ENCODE measurements at regions not wholly inside any gene's neighbourhood (a gene's known extent, or its start where the extent isn't known, plus 50 kb on each side); places are given as distances from the start of the nearest gene placed in this dataset.

- DNase-seq, result peak; percentile 93
Measured at GRCh38 chr13:48892053-48892687, 83.5 kb upstream of the FNDC3A start.

DNA sequence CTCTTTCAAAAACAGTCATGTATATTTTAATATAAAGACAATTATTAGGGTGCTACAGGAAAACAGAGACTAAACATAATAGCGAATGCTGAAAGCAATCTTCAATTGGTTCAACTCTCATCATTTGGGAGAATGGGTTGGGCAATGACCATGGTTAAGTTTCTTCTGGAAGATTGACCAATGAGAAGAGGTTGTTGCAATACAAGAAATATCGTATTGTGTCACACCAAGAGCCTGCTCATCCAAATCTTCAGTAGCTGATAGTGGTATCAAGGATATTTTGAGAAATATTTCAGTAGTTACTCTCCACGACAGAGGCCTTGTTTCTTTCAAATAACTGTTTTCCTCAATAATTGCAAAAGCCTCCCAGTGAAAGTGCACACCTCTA, 83.0 kb upstream of the FNDC3A start:
- no peak for DNase-seq

- DNase-seq, result peak; percentile 45
Measured at GRCh38 chr13:48896312-48896711, 79.4 kb upstream of the FNDC3A start.

GRCh38 chr13:48901781-48902180, 73.9 kb upstream of the FNDC3A start:
- DNase-seq, result no peak

GRCh38 chr13:48902368-48902767, 73.3 kb upstream of the FNDC3A start:
- DNase-seq, result no peak

DNA sequence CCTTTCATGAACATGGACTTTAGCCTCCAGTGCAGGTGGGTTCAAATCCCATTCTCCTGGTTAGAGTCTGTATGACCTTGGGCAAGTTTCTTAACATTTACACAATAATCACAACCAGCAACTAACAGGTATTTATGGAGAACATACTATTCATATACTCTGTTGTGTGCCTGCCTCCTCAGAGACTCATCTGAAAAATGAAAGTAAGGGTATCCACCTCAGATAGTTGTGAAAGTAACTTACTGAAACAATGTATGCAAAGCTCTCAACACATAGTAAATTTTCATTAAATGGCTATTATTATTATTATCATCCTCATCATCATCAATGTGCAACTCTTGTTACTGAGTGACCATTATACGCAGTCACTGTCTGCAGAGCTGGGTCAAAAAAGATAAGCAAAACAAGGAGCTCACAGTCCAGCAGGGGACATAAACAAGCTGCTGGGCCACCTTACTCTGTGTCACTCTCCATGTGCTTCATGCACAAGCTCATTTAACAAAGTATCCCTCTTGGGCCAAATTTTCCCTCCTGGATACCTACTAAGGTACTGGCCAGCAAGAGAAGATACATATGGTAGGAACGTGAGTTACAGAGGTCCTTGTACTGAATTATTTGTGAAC, 70.9 kb upstream of the FNDC3A start:
- no peak for DNase-seq

DNA sequence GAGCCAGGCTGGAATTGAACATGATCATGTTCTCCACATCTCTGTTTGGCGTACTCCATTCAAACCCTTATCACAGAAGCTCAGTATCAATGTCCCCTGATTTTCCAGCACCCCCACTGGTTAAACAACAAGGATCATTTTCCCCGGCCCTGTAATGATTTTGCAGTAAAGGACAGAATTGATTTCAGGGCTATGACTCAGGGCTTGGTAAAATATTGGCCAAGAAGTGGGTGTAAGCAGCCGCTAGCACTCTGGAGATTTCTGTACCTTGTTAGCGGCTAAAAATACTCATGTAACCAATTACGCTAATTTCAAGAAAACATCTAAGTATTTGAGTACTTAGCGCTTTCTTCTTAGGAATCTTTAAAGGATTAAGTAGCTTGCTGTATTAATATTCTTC, 69.5 kb upstream of the FNDC3A start:
- no peak for DNase-seq

GRCh38 chr13:48908381-48909055, 67.2 kb upstream of the FNDC3A start:
- DNase-seq, result no peak

DNA sequence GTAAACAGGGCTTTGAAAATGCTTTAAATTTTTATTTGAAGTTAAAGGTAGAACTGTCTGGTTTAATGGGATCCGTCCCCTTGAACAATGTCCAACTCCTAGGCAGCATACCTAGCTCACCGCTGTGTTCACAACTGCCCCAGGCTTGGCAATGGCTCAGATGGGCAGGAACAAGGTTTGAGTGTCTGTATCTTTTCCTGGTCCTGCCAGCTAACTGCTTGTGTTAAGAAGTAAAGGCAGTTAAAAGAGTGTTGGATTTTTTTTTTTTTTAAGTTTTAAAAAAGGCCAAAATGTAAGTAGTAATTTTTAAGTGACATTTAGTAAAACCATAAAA, 66.7 kb upstream of the FNDC3A start:
- DNase-seq, result no peak

- no peak for DNase-seq
Measured at GRCh38 chr13:48910686-48911085, 65.0 kb upstream of the FNDC3A start.

GRCh38 chr13:48919751-48920150, 56.0 kb upstream of the FNDC3A start:
- DNase-seq, result no peak

GRCh38 chr13:48920730-48921129, 55.0 kb upstream of the FNDC3A start:
- DNase-seq, result no peak

- DNase-seq, result peak; percentile 4
Measured at GRCh38 chr13:48923376-48923775, 52.3 kb upstream of the FNDC3A start.

GRCh38 chr13:48925001-48925400, 50.7 kb upstream of the FNDC3A start:
- no peak for DNase-seq
